A673 (cell line): ENCODE measurements at regions not wholly inside any gene's neighbourhood (a gene's known extent, or its start where the extent isn't known, plus 50 kb on each side); places are given as distances from the start of the nearest gene placed in this dataset.

Experiments used
- EZH2 ChIP-seq: fragments of 200-600 bp; sonication (generic); IDR thresholded peaks from 2 replicates; pipeline ENCODE4 v1.6.1; 2017; ENCODE audit warnings: borderline replicate concordance, low read depth, mild to moderate bottlenecking, mixed read lengths, antibody characterized with exemption, low read length; ENCODE audit not compliant: poor library complexity, severe bottlenecking
- TF ChIP-seq, protein P1 (sequence below): fragments of 300-800, 200-600 bp; sonication (generic); conservative IDR thresholded peaks from 2 replicates; pipeline ENCODE4 v1.5.1; 2017; ENCODE audit warnings: low read depth, mild to moderate bottlenecking, antibody characterized with exemption, low read length, moderate library complexity, mixed read lengths

- TF ChIP-seq, protein P1, sequence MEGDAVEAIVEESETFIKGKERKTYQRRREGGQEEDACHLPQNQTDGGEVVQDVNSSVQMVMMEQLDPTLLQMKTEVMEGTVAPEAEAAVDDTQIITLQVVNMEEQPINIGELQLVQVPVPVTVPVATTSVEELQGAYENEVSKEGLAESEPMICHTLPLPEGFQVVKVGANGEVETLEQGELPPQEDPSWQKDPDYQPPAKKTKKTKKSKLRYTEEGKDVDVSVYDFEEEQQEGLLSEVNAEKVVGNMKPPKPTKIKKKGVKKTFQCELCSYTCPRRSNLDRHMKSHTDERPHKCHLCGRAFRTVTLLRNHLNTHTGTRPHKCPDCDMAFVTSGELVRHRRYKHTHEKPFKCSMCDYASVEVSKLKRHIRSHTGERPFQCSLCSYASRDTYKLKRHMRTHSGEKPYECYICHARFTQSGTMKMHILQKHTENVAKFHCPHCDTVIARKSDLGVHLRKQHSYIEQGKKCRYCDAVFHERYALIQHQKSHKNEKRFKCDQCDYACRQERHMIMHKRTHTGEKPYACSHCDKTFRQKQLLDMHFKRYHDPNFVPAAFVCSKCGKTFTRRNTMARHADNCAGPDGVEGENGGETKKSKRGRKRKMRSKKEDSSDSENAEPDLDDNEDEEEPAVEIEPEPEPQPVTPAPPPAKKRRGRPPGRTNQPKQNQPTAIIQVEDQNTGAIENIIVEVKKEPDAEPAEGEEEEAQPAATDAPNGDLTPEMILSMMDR = no peak
- TF ChIP-seq EZH2 = no peak
Measured at GRCh38 chr21:17711896-17712295, 99.2 kb upstream of the BTG3 start.
